Upper lobe of right lung (tissue), 1 donor: ENCODE measurements at regions not wholly inside any gene's neighbourhood (a gene's known extent, or its start where the extent isn't known, plus 50 kb on each side); places are given as distances from the start of the nearest gene placed in this dataset.

Source experiments
- ATAC-seq: fragments of 200-7000 bp; cut with Tn5 transposase; one replicate; pipeline ENCODE4 v1.9.1; 2020; ENCODE audit warnings: mild to moderate bottlenecking, moderate library complexity
- DNase-seq: peaks from one replicate; pipeline ENCODE4 v3.0.0-alpha.2; 2020
- H3K27ac ChIP-seq: fragments of 200-600 bp; one replicate; pipeline ENCODE4 v1.8.0; 2022
- H3K27me3 ChIP-seq: fragments of 200-600 bp; one replicate; pipeline ENCODE4 v1.8.0; 2022; ENCODE audit warnings: mild to moderate bottlenecking
- H3K36me3 ChIP-seq: fragments of 200-600 bp; one replicate; pipeline ENCODE4 v1.8.0; 2022
- H3K4me1 ChIP-seq: fragments of 200-600 bp; one replicate; pipeline ENCODE4 v1.8.0; 2022
- H3K4me3 ChIP-seq: fragments of 200-600 bp; one replicate; pipeline ENCODE4 v1.8.0; 2022; ENCODE audit warnings: mild to moderate bottlenecking
- H3K9me3 ChIP-seq: fragments of 200-600 bp; one replicate; pipeline ENCODE4 v1.8.0; 2022
- intact Hi-C: fragments of 100-400 bp; cut with DNase I; formaldehyde crosslinking; loops from one replicate; pipeline ENCODE4 v1.11.0; 2022
- TF ChIP-seq, protein P1 (sequence below): fragments of 200-600 bp; IDR thresholded peaks from one replicate; pipeline ENCODE4 v1.8.0; 2022; ENCODE audit warnings: antibody characterized with exemption
- donor health status: DM: no; HTN: yes; CAD: no; lungs with severe emphysema.

DNA sequence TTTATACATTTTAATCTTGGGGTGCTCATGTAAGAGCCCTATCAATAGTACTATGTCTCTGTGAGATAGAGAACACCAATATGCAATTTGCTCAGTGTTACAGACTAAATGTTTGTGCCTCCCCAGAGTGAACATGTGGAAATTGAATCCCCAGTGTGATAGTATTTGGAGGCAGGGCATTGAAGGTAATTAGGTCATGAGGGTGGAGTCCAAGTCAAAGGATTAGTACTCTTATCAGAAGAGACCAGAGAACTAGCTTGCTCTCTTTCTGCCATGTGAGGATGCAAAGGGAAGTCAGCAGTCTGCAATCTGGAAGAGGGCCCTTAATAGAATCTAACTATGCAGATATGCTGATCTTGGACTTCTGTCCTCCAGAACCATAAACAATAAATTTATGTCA, 1317.0 kb downstream of the STIM2 start:
- Histone ChIP-seq H3K36me3 (no peaks in the 10 kb centered on the region), H3K27ac (no peak overlapping the region), H3K27me3 (no peaks in the 10 kb centered on the region), H3K4me1 (no peaks in the 10 kb centered on the region), H3K4me3 (no peak overlapping the region), H3K9me3 (no peaks in the 10 kb centered on the region)
- intact Hi-C loops: no loop called here
- TF ChIP-seq, protein P1, sequence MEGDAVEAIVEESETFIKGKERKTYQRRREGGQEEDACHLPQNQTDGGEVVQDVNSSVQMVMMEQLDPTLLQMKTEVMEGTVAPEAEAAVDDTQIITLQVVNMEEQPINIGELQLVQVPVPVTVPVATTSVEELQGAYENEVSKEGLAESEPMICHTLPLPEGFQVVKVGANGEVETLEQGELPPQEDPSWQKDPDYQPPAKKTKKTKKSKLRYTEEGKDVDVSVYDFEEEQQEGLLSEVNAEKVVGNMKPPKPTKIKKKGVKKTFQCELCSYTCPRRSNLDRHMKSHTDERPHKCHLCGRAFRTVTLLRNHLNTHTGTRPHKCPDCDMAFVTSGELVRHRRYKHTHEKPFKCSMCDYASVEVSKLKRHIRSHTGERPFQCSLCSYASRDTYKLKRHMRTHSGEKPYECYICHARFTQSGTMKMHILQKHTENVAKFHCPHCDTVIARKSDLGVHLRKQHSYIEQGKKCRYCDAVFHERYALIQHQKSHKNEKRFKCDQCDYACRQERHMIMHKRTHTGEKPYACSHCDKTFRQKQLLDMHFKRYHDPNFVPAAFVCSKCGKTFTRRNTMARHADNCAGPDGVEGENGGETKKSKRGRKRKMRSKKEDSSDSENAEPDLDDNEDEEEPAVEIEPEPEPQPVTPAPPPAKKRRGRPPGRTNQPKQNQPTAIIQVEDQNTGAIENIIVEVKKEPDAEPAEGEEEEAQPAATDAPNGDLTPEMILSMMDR: no peak
- no peak for ATAC-seq
- no peak for DNase-seq

DNA sequence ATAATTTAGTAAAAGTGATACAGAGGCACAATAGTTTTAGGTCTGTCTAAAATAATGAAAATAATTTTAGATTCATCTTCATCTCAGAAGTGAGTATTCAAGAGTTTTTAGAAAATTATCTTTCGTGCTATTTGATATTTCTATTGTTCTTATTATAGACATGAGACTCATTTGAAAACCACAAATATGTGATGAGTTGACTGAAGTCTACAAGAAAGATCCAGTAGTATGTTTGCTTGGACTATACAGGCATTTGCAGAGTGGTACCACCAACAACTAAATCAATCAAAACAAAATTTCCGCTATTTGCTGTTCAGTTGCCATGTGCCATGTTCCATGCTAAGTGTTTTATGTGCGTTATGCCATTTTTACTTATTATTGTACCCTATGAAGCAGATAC, 1318.5 kb downstream of the STIM2 start:
- intact Hi-C loops: no loop called here
- Histone ChIP-seq H3K9me3 (no peaks in the 10 kb centered on the region), H3K27me3 (no peaks in the 10 kb centered on the region), H3K4me1 (no peaks in the 10 kb centered on the region), H3K36me3 (no peaks in the 10 kb centered on the region), H3K27ac (no peak overlapping the region), H3K4me3 (no peak overlapping the region)
- DNase-seq (no peak), ATAC-seq (no peak)
- TF ChIP-seq, protein P1: no peak

DNA sequence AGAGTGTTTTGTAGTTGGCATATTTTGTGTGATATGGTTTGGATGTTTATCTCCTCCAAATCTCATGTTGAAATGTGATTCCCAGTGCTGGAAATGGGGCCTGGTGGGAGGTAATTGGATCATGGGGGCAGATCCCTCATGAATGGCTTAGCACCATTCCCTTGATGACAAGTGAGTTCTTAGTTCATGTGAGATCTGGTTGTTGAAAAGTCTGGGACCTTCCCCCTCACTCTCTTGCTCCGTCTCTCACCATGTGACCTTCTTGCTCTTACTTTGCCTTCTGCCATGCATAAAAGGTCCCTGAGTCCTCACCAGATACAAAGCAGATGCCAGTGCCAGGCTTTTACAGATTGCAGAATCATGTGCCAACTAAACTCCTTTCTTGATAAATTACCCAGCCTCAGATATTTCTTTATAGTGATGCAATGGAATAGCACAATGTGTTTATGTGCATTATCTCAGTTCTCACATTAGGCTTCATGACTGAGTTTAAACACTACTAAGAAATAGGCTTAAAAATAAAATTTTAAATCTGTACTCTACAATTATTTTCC, 1348.8 kb downstream of the STIM2 start:
- no peak overlapping the region for H3K27ac ChIP-seq
- H3K4me3 ChIP-seq: no peak overlapping the region
- intact Hi-C loops: no loop called here
- H3K27me3 ChIP-seq: no peaks in the 10 kb centered on the region
- H3K36me3 ChIP-seq: no peaks in the 10 kb centered on the region
- H3K4me1 ChIP-seq: no peaks in the 10 kb centered on the region
- TF ChIP-seq, protein P1: no peak
- DNase-seq (no peak), ATAC-seq (no peak)
- no peaks in the 10 kb centered on the region for H3K9me3 ChIP-seq

DNA sequence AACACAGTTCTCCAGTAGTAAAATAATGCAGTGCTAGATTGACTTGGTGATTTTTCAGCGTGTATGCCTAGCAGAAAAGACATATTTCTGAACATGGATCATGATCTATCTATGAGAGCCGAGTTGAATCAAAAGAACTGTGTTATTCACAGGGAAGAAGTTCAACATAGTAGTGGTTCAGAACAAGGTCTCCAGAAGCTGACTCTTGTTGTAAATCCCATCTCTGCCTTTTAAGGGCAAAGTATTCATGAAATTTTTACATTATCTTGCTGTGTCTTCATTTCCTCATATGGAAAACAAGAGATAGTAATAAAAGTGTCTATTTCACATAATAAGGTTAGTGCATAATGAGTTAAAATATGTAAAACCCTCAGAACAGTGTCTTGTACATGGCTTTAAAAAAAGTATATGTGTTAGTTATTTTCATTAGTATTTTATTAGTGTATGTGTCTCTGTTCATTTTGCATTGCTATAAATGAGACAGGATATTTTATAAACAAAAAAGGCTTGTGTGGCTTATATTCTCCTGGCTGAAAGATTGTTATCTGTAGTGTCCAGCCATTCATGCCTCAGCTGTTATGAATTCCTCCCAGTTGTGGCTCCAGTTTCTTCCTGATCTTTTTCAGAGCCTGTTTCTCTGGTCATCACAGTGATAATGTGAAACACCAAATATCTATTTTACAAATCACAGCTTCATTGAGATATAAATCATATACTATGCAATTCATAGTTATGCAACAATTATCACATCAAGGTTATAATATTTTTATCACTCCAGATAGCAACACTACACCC, 1351.2 kb downstream of the STIM2 start:
- Histone ChIP-seq H3K27me3 (no peaks in the 10 kb centered on the region), H3K4me3 (no peak overlapping the region), H3K4me1 (no peaks in the 10 kb centered on the region), H3K27ac (no peak overlapping the region), H3K36me3 (no peaks in the 10 kb centered on the region), H3K9me3 (no peaks in the 10 kb centered on the region)
- intact Hi-C loops: no loop called here
- DNase-seq (no peak), ATAC-seq (no peak)
- TF ChIP-seq, protein P1: no peak

DNA sequence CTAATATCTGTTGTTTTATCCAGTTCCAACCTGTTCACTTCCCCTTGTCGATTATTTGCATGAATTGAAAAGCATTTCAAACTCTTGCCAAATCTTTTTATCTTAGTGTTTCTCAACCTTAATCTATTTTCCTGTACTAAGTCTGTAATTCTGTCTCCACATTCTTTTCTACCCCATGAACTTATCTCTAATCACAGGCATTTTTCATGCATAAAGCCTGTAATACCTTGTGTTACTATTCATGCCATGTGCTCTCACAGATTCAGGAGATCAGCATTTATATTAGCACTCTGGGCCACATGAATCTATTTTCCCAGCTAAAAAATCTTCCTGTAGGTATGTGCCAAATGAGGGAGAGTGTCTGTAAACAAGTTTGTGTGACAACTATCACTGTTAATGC, 1360.9 kb downstream of the STIM2 start:
- intact Hi-C loops: no loop called here
- Histone ChIP-seq H3K27ac (no peak overlapping the region), H3K9me3 (no peaks in the 10 kb centered on the region), H3K4me3 (no peak overlapping the region), H3K36me3 (no peaks in the 10 kb centered on the region), H3K4me1 (no peaks in the 10 kb centered on the region), H3K27me3 (no peaks in the 10 kb centered on the region)
- DNase-seq: no peak
- TF ChIP-seq, protein P1: no peak
- no peak for ATAC-seq
